CD14-positive monocyte (primary cell): ENCODE measurements at regions not wholly inside any gene's neighbourhood (a gene's known extent, or its start where the extent isn't known, plus 50 kb on each side); places are given as distances from the start of the nearest gene placed in this dataset.

Experiments
- DNase-seq, 3 donors: peaks; one replicate each; pipeline ENCODE4 v3.0.0-alpha.2; 2011 to 2022
- H2AFZ ChIP-seq: 2 replicates; pipeline ENCODE4 v1.6.0; 2012; ENCODE audit warnings: mild to moderate bottlenecking, low read depth, low read length, inconsistent platforms; ENCODE audit not compliant: insufficient read depth, poor library complexity, severe bottlenecking
- H3K27ac ChIP-seq, 2 donors: 1 replicate in 1 of 2; 2 replicates in 1 of 2; pipeline ENCODE4 v1.5.1; 2012 to 2013; ENCODE audit warnings: low read length in 2 of 2, control low read depth in 1 of 2, inconsistent platforms in 1 of 2, low read depth in 1 of 2, mild to moderate bottlenecking in 1 of 2
- H3K27me3 ChIP-seq, 2 donors: one replicate each; pipeline versions ENCODE4 v1.6.0 to v1.6.1; 2011 to 2013; ENCODE audit warnings: low read length in 2 of 2; ENCODE audit not compliant: control insufficient read depth in 2 of 2, insufficient read depth in 2 of 2
- H3K36me3 ChIP-seq, 2 donors: replicated peaks in 1 of 2; 1 replicate in 1 of 2; 2 replicates in 1 of 2; pipeline versions ENCODE4 v1.5.1 to v1.6.1; 2012 to 2013; ENCODE audit warnings: low read length in 2 of 2, control low read depth in 1 of 2, inconsistent platforms in 1 of 2, mild to moderate bottlenecking in 1 of 2; ENCODE audit not compliant: insufficient read depth in 2 of 2, control insufficient read depth in 1 of 2
- H3K4me1 ChIP-seq, 2 donors: 1 replicate in 1 of 2; 2 replicates in 1 of 2; pipeline versions ENCODE4 v1.5.1 to v1.6.1; 2012 to 2013; ENCODE audit warnings: low read length in 2 of 2, control low read depth in 1 of 2, inconsistent platforms in 1 of 2, mild to moderate bottlenecking in 1 of 2, moderate library complexity in 1 of 2; ENCODE audit not compliant: insufficient read depth in 2 of 2, control insufficient read depth in 1 of 2
- H3K4me2 ChIP-seq: replicated peaks from 2 replicates; pipeline ENCODE3; 2012; ENCODE audit warnings: low read length, moderate library complexity, mild to moderate bottlenecking; ENCODE audit not compliant: poor library complexity, severe bottlenecking; ENCODE audit errors: extremely low read depth
- H3K4me3 ChIP-seq, 3 experiments: fragments of 200-600 bp in 1 of 3; sonication (generic) in 1 of 3; replicated peaks in 1 of 3; 1 replicate in 2 of 3; 2 replicates in 1 of 3; pipeline ENCODE4 v1.5.1; 2011 to 2013; ENCODE audit warnings: low read length in 3 of 3, mild to moderate bottlenecking in 3 of 3, control low read depth in 2 of 3, low read depth in 2 of 3, inconsistent platforms in 1 of 3, moderate library complexity in 1 of 3
- H3K79me2 ChIP-seq: 2 replicates; pipeline ENCODE4 v1.6.0; 2012; ENCODE audit warnings: mild to moderate bottlenecking, control low read depth, inconsistent platforms, low read length, moderate library complexity; ENCODE audit not compliant: insufficient read depth
- H3K9ac ChIP-seq: 2 replicates; pipeline ENCODE4 v1.6.0; 2017; ENCODE audit warnings: low read length, mild to moderate bottlenecking; ENCODE audit not compliant: insufficient read depth, poor library complexity, severe bottlenecking
- H3K9me3 ChIP-seq, 2 donors: replicated peaks in 1 of 2; 1 replicate in 1 of 2; 2 replicates in 1 of 2; pipeline versions ENCODE4 v1.5.1 to v1.6.1; 2012 to 2013; ENCODE audit warnings: low read length in 2 of 2, control low read depth in 1 of 2; ENCODE audit not compliant: control insufficient read depth in 1 of 2, insufficient read depth in 1 of 2
- H4K20me1 ChIP-seq: 2 replicates; pipeline ENCODE4 v1.6.0; 2012; ENCODE audit warnings: mild to moderate bottlenecking, low read length, control low read depth, moderate library complexity; ENCODE audit not compliant: insufficient read depth
- H3K27ac Mint-ChIP-seq, 7 donors: one replicate each; pipeline ENCODE4 v1.8.0; 2020; ENCODE audit warnings: mild to moderate bottlenecking in 7 of 7, mixed read lengths in 7 of 7, moderate library complexity in 6 of 7, inconsistent platforms in 2 of 7
- H3K27me3 Mint-ChIP-seq, 3 donors: one replicate each; pipeline ENCODE4 v1.8.0; 2021 to 2022; ENCODE audit warnings: low read depth in 3 of 3, mild to moderate bottlenecking in 3 of 3, mixed read lengths in 3 of 3, moderate library complexity in 3 of 3, inconsistent platforms in 1 of 3
- H3K36me3 Mint-ChIP-seq, 2 donors: one replicate each; pipeline ENCODE4 v1.8.0; 2020; ENCODE audit warnings: mixed read lengths in 2 of 2, inconsistent platforms in 1 of 2, mild to moderate bottlenecking in 1 of 2
- H3K4me1 Mint-ChIP-seq: one replicate; pipeline ENCODE4 v1.8.0; 2020; ENCODE audit warnings: mild to moderate bottlenecking, mixed read lengths
- H3K4me3 Mint-ChIP-seq, 2 donors: one replicate each; pipeline ENCODE4 v1.8.0; 2020; ENCODE audit warnings: mild to moderate bottlenecking in 2 of 2, mixed read lengths in 2 of 2, moderate library complexity in 1 of 2
- H3K9me3 Mint-ChIP-seq, 7 donors: one replicate each; pipeline ENCODE4 v1.8.0; 2020 to 2022; ENCODE audit warnings: mixed read lengths in 7 of 7, mild to moderate bottlenecking in 6 of 7, moderate library complexity in 6 of 7, inconsistent platforms in 2 of 7
- CTCF ChIP-seq: fragments of 200-600 bp; IDR thresholded peaks from one replicate; pipeline ENCODE4 v1.8.0; 2022; ENCODE audit warnings: antibody characterized with exemption, mild to moderate bottlenecking
- WGBS: methylation state at CpG from one replicate; pipeline ENCODE4 v1.1.5; 2013; ENCODE audit warnings: missing lambda C conversion rate; ENCODE audit not compliant: insufficient coverage; 5-methylcytosine and 5-hydroxymethylcytosine counted together
- intact Hi-C, 2 donors: fragments of 100-400 bp; cut with micrococcal nuclease; formaldehyde crosslinking; loops; one replicate each; pipeline versions ENCODE4 v1.15.0 to v1.15.1; 2023

- 78% methylated on average over 1 of the region's 2 CpGs for WGBS
- intact Hi-C loops: no loop called here
- Mint-ChIP-seq H3K9me3 (peaks cover 0 to 11% (median 0%) of the 10 kb centered on the region in 7 donors), H3K4me1 (no peaks in the 10 kb centered on the region), H3K27ac (no peak overlapping the region), H3K27me3 (peaks cover 0 to 4% (median 3%) of the 10 kb centered on the region in 3 donors), H3K36me3 (no peaks in the 10 kb centered on the region), H3K4me3 (no peak overlapping the region)
- Histone ChIP-seq H2AFZ (no peak overlapping the region), H3K4me1 (no peaks in the 10 kb centered on the region), H3K27me3 (peaks cover 0 to 3% of the 10 kb centered on the region in 2 donors), H3K4me2 (no peak overlapping the region), H3K79me2 (no peaks in the 10 kb centered on the region), H3K9ac (no peak overlapping the region), H4K20me1 (no peaks in the 10 kb centered on the region), H3K27ac (no peak overlapping the region), H3K4me3 (no peak overlapping the region), H3K36me3 (no peaks in the 10 kb centered on the region), H3K9me3 (no peaks in the 10 kb centered on the region)
- no peak for DNase-seq
- no peak for TF ChIP-seq CTCF
Observed at GRCh38 chr20:6925744-6926278, 158.3 kb downstream of the BMP2 start.

- WGBS: no CpG with 5 or more reads among the region's 5 CpGs
- DNase-seq: peak; percentile 18 to 50 (median 22)
- Mint-ChIP-seq H3K9me3 (peaks cover 0 to 4% (median 0%) of the 10 kb centered on the region in 7 donors), H3K27me3 (peaks cover 0 to 5% (median 3%) of the 10 kb centered on the region in 3 donors), H3K27ac (no peak overlapping the region), H3K4me1 (no peaks in the 10 kb centered on the region), H3K4me3 (no peak overlapping the region), H3K36me3 (no peaks in the 10 kb centered on the region)
- H4K20me1 ChIP-seq: no peaks in the 10 kb centered on the region
- H3K79me2 ChIP-seq: no peaks in the 10 kb centered on the region
- no peak overlapping the region for H3K4me2 ChIP-seq
- no peaks in the 10 kb centered on the region for H3K27me3 ChIP-seq
- no peaks in the 10 kb centered on the region for H3K4me1 ChIP-seq
- no peak overlapping the region for H3K9ac ChIP-seq
- no peaks in the 10 kb centered on the region for H3K9me3 ChIP-seq
- H3K4me3 ChIP-seq: no peak overlapping the region
- H3K27ac ChIP-seq: no peak overlapping the region
- intact Hi-C loops: no loop called here
- H2AFZ ChIP-seq: no peak overlapping the region
- TF ChIP-seq CTCF: peak; percentile 38
- no peaks in the 10 kb centered on the region for H3K36me3 ChIP-seq
Observed at GRCh38 chr20:6940048-6940447, 172.6 kb downstream of the BMP2 start.
